ENCODE measurements at regions not wholly inside any gene's neighbourhood (a gene's known extent, or its start where the extent isn't known, plus 50 kb on each side); places are given as distances from the start of the nearest gene placed in this dataset.
A peak's percentile ranks its signal among the peaks of the same experiment; 100 is the strongest.

DNA sequence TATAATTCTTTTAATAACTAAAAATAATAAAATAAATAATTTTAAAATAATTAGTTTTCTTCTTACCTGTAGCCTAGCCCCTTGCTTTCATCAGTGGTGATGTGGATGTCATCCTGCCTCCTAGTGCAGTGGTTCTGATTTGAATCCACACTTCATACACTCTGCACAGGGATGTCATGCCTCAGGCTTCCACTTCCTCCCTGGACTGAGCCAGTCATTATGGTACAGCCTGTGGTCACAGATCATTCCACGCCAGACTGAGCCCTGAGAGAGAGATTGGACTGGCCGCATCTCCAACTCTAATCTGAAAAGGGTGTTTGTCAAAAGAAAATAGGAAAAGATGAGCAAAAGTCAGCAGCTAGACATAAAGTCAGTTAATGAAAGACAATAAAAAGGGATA lies 436.2 kb upstream of the IGFBP3 start:
- TF ChIP-seq, protein P1, sequence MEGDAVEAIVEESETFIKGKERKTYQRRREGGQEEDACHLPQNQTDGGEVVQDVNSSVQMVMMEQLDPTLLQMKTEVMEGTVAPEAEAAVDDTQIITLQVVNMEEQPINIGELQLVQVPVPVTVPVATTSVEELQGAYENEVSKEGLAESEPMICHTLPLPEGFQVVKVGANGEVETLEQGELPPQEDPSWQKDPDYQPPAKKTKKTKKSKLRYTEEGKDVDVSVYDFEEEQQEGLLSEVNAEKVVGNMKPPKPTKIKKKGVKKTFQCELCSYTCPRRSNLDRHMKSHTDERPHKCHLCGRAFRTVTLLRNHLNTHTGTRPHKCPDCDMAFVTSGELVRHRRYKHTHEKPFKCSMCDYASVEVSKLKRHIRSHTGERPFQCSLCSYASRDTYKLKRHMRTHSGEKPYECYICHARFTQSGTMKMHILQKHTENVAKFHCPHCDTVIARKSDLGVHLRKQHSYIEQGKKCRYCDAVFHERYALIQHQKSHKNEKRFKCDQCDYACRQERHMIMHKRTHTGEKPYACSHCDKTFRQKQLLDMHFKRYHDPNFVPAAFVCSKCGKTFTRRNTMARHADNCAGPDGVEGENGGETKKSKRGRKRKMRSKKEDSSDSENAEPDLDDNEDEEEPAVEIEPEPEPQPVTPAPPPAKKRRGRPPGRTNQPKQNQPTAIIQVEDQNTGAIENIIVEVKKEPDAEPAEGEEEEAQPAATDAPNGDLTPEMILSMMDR (IDR thresholded peaks at IDR 0.05): no peak
- Histone ChIP-seq H3K4me3 (no peak overlapping the region), H3K27ac (no peak overlapping the region)
- no peak for DNase-seq (ENCODE audit: low spot score)

DNA sequence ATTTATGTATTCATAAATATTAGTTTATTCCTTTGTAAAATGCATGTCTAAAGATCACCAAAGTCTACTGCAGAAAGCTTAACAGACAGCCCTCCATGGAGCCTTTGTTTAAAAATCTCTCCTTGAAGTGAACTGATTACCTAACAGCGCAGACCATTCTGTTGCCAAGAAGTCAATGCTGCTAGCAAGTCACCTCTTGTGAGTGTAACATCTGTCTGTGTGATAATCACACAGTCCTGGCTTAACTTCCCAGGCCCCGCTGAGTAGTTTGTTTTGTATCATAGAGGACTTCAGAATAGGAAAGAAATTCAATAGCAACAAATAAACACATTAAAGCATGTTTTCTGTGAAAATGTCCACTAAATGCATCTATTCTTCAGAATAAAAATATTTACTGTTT lies 435.3 kb upstream of the IGFBP3 start:
- Histone ChIP-seq H3K4me3 (no peak overlapping the region), H3K27ac (no peak overlapping the region)
- DNase-seq (ENCODE audit: low spot score): no peak
- TF ChIP-seq, protein P1 (IDR thresholded peaks at IDR 0.05): no peak

DNA sequence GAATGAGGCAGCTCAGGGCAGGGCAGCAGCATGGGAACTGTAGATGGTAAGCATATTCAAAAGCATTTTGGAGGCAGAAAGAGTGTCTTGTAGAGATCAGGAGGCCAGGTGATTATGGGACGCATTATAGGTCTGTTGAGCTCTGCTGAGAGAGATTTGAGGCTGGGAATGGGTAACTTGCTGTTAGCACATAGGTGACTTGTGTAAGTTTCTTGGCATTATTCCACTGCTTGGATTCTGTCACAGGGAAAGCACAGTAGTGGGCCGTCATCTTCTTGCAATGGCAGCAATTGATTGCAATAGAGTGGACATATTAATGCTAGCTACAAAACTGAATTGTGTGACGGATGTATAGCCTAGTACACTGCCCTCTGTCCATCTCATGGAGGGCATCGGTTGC lies 434.3 kb upstream of the IGFBP3 start:
- DNase-seq (ENCODE audit: low spot score): no peak
- TF ChIP-seq, protein P1 (IDR thresholded peaks at IDR 0.05): no peak
- H3K4me3 ChIP-seq: no peak overlapping the region

DNA sequence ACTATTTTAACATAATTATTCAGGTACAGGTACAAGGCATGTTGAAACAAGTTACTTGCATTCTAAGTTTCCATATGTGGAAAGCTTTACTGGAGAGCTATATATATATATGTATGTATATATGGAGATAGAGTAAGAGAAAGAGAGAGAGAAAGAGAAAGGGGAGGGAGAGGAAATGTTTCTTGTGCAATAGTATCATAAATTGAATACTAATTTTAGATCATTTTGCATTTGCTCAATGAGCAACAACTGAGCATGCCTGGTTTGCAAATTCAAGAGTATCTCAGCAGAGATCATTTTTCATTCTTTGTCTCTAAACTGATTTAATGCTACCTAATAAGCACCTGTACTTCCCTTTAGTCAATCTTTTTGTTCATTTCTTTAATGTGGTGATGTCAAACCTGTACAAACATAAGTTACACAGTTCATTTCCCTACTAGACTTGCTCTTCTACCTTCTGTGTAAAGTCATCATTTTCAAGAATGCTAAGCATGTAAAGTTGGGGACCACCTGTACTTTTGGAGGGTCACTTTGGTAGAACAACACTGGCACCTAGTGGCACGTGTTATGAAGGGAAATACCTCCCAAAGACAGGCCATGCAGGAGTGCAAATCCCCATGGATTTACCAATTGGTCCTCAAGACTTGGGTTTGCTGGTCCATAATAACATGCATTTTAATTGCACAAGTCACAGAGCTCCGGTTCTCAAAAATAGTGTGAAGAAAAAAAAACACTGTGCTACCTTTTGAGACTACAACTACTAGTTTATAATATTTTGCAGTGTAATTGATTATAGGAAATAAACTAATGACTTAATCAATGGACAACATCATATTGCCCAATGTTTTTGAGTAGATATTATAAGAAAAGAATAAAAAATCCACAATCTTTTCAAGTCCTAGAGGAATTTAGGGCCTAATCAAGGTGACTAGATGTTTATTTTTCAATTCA lies 431.2 kb upstream of the IGFBP3 start:
- DNase-seq (ENCODE audit: low spot score): no peak
- Histone ChIP-seq H3K27ac (no peak overlapping the region), H3K4me3 (no peak overlapping the region)
- TF ChIP-seq, protein P1 (IDR thresholded peaks at IDR 0.05): peak; percentile 25

More for the DNA sequence above, 434.3 kb upstream of the IGFBP3 start:
- H3K27ac ChIP-seq: no peak overlapping the region

DNA sequence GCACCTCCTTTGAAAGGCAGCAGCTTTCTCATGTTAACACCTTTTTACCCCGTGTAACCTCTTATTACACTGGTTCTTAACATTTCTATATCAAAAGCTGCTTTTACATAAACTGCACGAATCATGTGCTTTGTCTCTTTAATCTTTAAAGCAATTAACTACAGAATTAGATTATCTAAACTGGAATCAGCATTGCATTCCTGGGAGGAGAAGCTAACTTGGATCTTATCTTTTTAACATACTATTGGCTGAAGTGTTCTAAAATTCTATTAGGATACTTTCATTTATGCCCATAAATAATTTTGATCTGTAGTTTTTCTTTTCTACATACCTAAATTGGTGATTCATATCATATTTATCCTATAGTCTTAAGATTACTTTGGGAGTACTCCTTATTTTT lies 428.4 kb upstream of the IGFBP3 start:
- Histone ChIP-seq H3K27ac (no peak overlapping the region), H3K4me3 (no peak overlapping the region)
- TF ChIP-seq, protein P1 (IDR thresholded peaks at IDR 0.05): no peak
- DNase-seq (ENCODE audit: low spot score): no peak

- TF ChIP-seq, protein P1 (IDR thresholded peaks at IDR 0.05): no peak
- H3K27ac ChIP-seq: no peak overlapping the region
- H3K4me3 ChIP-seq: no peak overlapping the region
- no peak for DNase-seq (ENCODE audit: low spot score)
These were observed 423.5 kb upstream of the IGFBP3 start for GRCh38 chr7:46344533-46344932.

DNA sequence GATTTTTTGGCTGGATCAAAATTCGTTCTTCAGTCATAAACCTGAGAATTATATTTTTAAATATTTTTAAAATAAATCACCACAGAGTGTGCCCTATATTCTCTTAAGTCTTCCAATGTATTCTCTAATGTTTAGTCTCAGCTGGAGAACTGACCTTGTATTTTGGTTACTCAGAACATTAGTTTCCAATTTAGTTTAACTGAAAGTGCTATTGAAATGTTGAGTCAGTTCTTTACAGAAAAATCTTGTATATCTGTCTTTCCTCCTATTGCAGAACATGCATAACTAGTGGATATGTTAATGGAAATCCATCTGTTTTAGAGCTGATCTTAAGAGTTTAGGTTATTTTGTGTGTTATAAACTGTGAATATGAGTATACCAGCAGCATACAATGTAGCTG lies 422.7 kb upstream of the IGFBP3 start:
- TF ChIP-seq, protein P1 (IDR thresholded peaks at IDR 0.05): no peak
- DNase-seq (ENCODE audit: low spot score): no peak
- no peak overlapping the region for H3K27ac ChIP-seq
- no peak overlapping the region for H3K4me3 ChIP-seq
